WTC11 (cell line): ENCODE measurements at regions not wholly inside any gene's neighbourhood (a gene's known extent, or its start where the extent isn't known, plus 50 kb on each side); places are given as distances from the start of the nearest gene placed in this dataset.

Experiments used
- ATAC-seq: fragments of 200-7000 bp; cut with Tn5 transposase; 2 replicates; pipeline ENCODE4 v1.10.0; 2021; ENCODE audit warnings: mild to moderate bottlenecking, moderate library complexity
- CTCF ChIA-PET: fragments of 300-600 bp; sonication (Branson Sonifier 250); formaldehyde crosslinking; loops from one replicate; lab custom pipeline; 2021; ENCODE audit warnings: antibody characterized with exemption; lab: Charles Lee
- POLR2A ChIA-PET: fragments of 350-600 bp; sonication (Branson Sonifier 250); formaldehyde crosslinking; loops from one replicate; lab custom pipeline; 2021; ENCODE audit warnings: antibody characterized with exemption; lab: Charles Lee
- DNase-seq: peaks from one replicate; pipeline ENCODE4 v3.0.0; 2021; ENCODE audit warnings: low spot score
- H3K27ac Mint-ChIP-seq: 2 replicates; pipeline ENCODE4 v1.8.0; 2021; ENCODE audit warnings: mixed read lengths
- H3K27me3 Mint-ChIP-seq: 2 replicates; pipeline ENCODE4 v1.8.0; 2021; ENCODE audit warnings: low read depth, mild to moderate bottlenecking, moderate library complexity, mixed read lengths
- H3K36me3 Mint-ChIP-seq: 2 replicates; pipeline ENCODE4 v1.8.0; 2021; ENCODE audit warnings: mixed read lengths
- H3K4me1 Mint-ChIP-seq: 2 replicates; pipeline ENCODE4 v1.8.0; 2022; ENCODE audit warnings: mixed read lengths
- H3K4me3 Mint-ChIP-seq: 2 replicates; pipeline ENCODE4 v1.8.0; 2021; ENCODE audit warnings: mild to moderate bottlenecking, moderate library complexity, mixed read lengths
- H3K9me3 Mint-ChIP-seq: 2 replicates; pipeline ENCODE4 v1.8.0; 2021; ENCODE audit warnings: mixed read lengths
- AR ChIP-seq: fragments of 250-450 bp; sonication (Bioruptor Pico); IDR thresholded peaks from 2 replicates; pipeline ENCODE4 v1.9.0; 2021; ENCODE audit warnings: mild to moderate bottlenecking
- ATF1 ChIP-seq: sonication (generic); formaldehyde crosslinking; IDR thresholded peaks from 2 replicates; pipeline ENCODE4 v1.8.1; 2023; ENCODE audit warnings: mild to moderate bottlenecking, moderate library complexity, missing genetic modification reagents
- CREB1 ChIP-seq: sonication (generic); formaldehyde crosslinking; IDR thresholded peaks from 2 replicates; pipeline ENCODE4 v1.8.0; 2023; ENCODE audit warnings: mild to moderate bottlenecking, missing genetic modification reagents
- CREM ChIP-seq: sonication (generic); formaldehyde crosslinking; IDR thresholded peaks from 2 replicates; pipeline ENCODE4 v1.8.1; 2022; ENCODE audit warnings: mild to moderate bottlenecking, missing genetic modification reagents, moderate library complexity
- E2F1 ChIP-seq: sonication (generic); formaldehyde crosslinking; IDR thresholded peaks from 2 replicates; pipeline ENCODE4 v1.8.0; 2022; ENCODE audit warnings: mild to moderate bottlenecking, missing genetic modification reagents
- ELF4 ChIP-seq: sonication (generic); formaldehyde crosslinking; IDR thresholded peaks from 2 replicates; pipeline ENCODE4 v1.8.1; 2022; ENCODE audit warnings: low read depth, mild to moderate bottlenecking, moderate library complexity, missing genetic modification reagents
- FOXJ3 ChIP-seq: sonication (generic); formaldehyde crosslinking; IDR thresholded peaks from 2 replicates; pipeline ENCODE4 v1.9.0; 2021; ENCODE audit warnings: missing genetic modification reagents, mild to moderate bottlenecking, borderline replicate concordance
- HMGXB4 ChIP-seq: sonication (generic); formaldehyde crosslinking; IDR thresholded peaks from 2 replicates; pipeline ENCODE4 v1.8.1; 2023; ENCODE audit warnings: mild to moderate bottlenecking, moderate library complexity, missing genetic modification reagents
- JUN ChIP-seq: sonication (generic); formaldehyde crosslinking; IDR thresholded peaks from 2 replicates; pipeline ENCODE4 v1.8.0; 2023; ENCODE audit warnings: mild to moderate bottlenecking, missing genetic modification reagents
- MAX ChIP-seq: sonication (generic); formaldehyde crosslinking; IDR thresholded peaks from 2 replicates; pipeline ENCODE4 v1.8.0; 2022; ENCODE audit warnings: mild to moderate bottlenecking, missing genetic modification reagents
- NFE2L1 ChIP-seq: sonication (generic); formaldehyde crosslinking; IDR thresholded peaks from 2 replicates; pipeline ENCODE4 v1.8.1; 2023; ENCODE audit warnings: missing genetic modification reagents
- PREB ChIP-seq: sonication (generic); formaldehyde crosslinking; IDR thresholded peaks from 2 replicates; pipeline ENCODE4 v1.8.1; 2022; ENCODE audit warnings: mild to moderate bottlenecking, missing genetic modification reagents, moderate library complexity, borderline replicate concordance
- RORB ChIP-seq: fragments of 250-450 bp; sonication (Bioruptor Pico); IDR thresholded peaks from 2 replicates; pipeline ENCODE4 v1.9.0; 2021; ENCODE audit warnings: mild to moderate bottlenecking
- SMAD3 ChIP-seq: sonication (generic); formaldehyde crosslinking; IDR thresholded peaks from 2 replicates; pipeline ENCODE4 v1.8.0; 2022; ENCODE audit warnings: missing genetic modification reagents, mild to moderate bottlenecking, borderline replicate concordance
- TEAD1 ChIP-seq: sonication (generic); formaldehyde crosslinking; IDR thresholded peaks from 2 replicates; pipeline ENCODE4 v1.8.0; 2022; ENCODE audit warnings: mild to moderate bottlenecking, missing genetic modification reagents
- USF2 ChIP-seq: sonication (generic); formaldehyde crosslinking; IDR thresholded peaks from 2 replicates; pipeline ENCODE4 v1.8.1; 2023; ENCODE audit warnings: mild to moderate bottlenecking, missing genetic modification reagents, moderate library complexity
- ZNF671 ChIP-seq: fragments of 250-450 bp; sonication (Bioruptor Pico); IDR thresholded peaks from 2 replicates; pipeline ENCODE4 v1.8.0; 2021; ENCODE audit warnings: mild to moderate bottlenecking

GRCh38 chr13:31951215-31951678, 80.3 kb upstream of the FRY start (continued):
- TF ChIP-seq AR (CRISPR knock-in tag) = no peak
- no peak for TF ChIP-seq SMAD3

GRCh38 chr13:31952641-31953380, 78.8 kb upstream of the FRY start:
- no peak overlapping the region for H3K4me3 Mint-ChIP-seq
- H3K36me3 Mint-ChIP-seq = peaks cover 6% of the 10 kb centered on the region
- no peaks in the 10 kb centered on the region for H3K27me3 Mint-ChIP-seq
- H3K27ac Mint-ChIP-seq = no peak overlapping the region
- TF ChIP-seq RORB (CRISPR knock-in tag) = no peak
- TF ChIP-seq CREB1 (CRISPR knock-in tag) = no peak
- no peak for TF ChIP-seq ZNF671 (CRISPR knock-in tag)
- TF ChIP-seq FOXJ3 (CRISPR knock-in tag) = no peak
- no peak for TF ChIP-seq TEAD1 (CRISPR knock-in tag)
- TF ChIP-seq JUN = no peak
- no peak for TF ChIP-seq CREM (CRISPR knock-in tag)
- no peak for TF ChIP-seq NFE2L1 (CRISPR knock-in tag)
- TF ChIP-seq MAX (CRISPR knock-in tag) = no peak
- no peak for TF ChIP-seq ATF1 (CRISPR knock-in tag)
- TF ChIP-seq HMGXB4 (CRISPR knock-in tag) = no peak
- TF ChIP-seq E2F1 (CRISPR knock-in tag) = no peak
- TF ChIP-seq PREB (CRISPR knock-in tag) = no peak
- TF ChIP-seq USF2 = no peak
- TF ChIP-seq ELF4 (CRISPR knock-in tag) = no peak
- DNase-seq (no peak), ATAC-seq (no peak)
- peaks cover under 1% of the 10 kb centered on the region; the same call in 1 of the 2 replicates for H3K4me1 Mint-ChIP-seq
- CTCF ChIA-PET = interaction anchor here (1.2 kb wide), 1 partner anchor 43 kb away, joined by 3 read pairs; no protein-coding TSS in a partner anchor
- POLR2A ChIA-PET = interaction anchor here (1.1 kb wide), 1 partner anchor 14 kb away, joined by 3 read pairs; no protein-coding TSS in a partner anchor
- peaks cover 7% of the 10 kb centered on the region for H3K9me3 Mint-ChIP-seq
